ENCODE measurements at regions not wholly inside any gene's neighbourhood (a gene's known extent, or its start where the extent isn't known, plus 50 kb on each side); places are given as distances from the start of the nearest gene placed in this dataset.

DNA sequence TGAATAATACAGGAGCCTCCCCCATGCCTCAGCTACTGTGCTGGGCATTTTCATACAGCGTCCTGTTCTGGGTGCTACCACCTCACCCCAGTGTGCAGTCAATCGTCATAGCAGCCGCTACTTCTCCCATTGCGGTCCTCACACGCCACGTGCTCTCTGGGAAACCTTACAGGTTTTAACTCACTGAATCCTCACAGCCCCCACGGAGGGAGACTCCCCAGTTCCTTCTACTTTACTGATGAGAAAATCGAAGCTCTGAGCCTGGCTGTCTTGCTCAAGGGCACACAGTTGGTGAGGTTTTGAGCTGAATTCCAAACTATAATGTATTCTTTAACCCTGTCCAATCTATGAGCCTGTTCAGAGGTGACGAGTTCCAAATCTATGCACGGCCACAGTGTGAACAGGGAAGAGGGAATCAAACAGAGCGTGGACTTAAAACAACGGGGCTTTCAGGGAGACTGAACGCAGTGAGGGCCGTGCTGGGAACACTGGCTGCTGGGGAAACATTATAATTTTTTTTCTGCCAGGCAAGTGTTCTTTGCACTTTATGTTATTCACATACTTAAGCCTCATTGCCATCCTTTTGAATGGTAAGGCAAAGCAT lies 421.5 kb downstream of the BRD1 start:
- Histone ChIP-seq H3K36me3 (ENCODE audit: control insufficient read depth, low read length) (no peaks in the 10 kb centered on the region), H3K79me2 (ENCODE audit: control insufficient read depth, low read length) (no peaks in the 10 kb centered on the region), H3K4me2 (ENCODE audit: low read length) (no peak overlapping the region), H4K20me1 (ENCODE audit: control insufficient read depth, insufficient read depth, low read depth, low read length) (no peaks in the 10 kb centered on the region), H3F3A (ENCODE audit: control insufficient read depth, insufficient read depth) (0 out of 2 replicates have a peak, but pooled peaks cover 4% of the 10 kb centered on the region), H3K4me1 (ENCODE audit: control insufficient read depth, low read length) (peaks cover 12% of the 10 kb centered on the region), H3K4me3 (ENCODE audit: low read length) (no peak overlapping the region), H3K27ac (ENCODE audit: low read depth, low read length) (no peak overlapping the region), H3K27me3 (ENCODE audit: control insufficient read depth, low read length) (no peaks in the 10 kb centered on the region), H3K9me2 (replicated peaks; ENCODE audit: control insufficient read depth, low read length) (no peaks in the 10 kb centered on the region), H3K9me3 (ENCODE audit: control insufficient read depth, insufficient read depth, low read length) (peaks cover 3% of the 10 kb centered on the region; the same call in 1 of the 2 replicates)
- no peak for TF ChIP-seq EZH2phosphoT487 (IDR thresholded peaks at IDR 0.05; ENCODE audit: borderline replicate concordance, low read length)
- TF ChIP-seq, protein P1, sequence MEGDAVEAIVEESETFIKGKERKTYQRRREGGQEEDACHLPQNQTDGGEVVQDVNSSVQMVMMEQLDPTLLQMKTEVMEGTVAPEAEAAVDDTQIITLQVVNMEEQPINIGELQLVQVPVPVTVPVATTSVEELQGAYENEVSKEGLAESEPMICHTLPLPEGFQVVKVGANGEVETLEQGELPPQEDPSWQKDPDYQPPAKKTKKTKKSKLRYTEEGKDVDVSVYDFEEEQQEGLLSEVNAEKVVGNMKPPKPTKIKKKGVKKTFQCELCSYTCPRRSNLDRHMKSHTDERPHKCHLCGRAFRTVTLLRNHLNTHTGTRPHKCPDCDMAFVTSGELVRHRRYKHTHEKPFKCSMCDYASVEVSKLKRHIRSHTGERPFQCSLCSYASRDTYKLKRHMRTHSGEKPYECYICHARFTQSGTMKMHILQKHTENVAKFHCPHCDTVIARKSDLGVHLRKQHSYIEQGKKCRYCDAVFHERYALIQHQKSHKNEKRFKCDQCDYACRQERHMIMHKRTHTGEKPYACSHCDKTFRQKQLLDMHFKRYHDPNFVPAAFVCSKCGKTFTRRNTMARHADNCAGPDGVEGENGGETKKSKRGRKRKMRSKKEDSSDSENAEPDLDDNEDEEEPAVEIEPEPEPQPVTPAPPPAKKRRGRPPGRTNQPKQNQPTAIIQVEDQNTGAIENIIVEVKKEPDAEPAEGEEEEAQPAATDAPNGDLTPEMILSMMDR (IDR thresholded peaks at IDR 0.05; ENCODE audit: low read depth, low read length, poor library complexity, severe bottlenecking), result no peak

DNA sequence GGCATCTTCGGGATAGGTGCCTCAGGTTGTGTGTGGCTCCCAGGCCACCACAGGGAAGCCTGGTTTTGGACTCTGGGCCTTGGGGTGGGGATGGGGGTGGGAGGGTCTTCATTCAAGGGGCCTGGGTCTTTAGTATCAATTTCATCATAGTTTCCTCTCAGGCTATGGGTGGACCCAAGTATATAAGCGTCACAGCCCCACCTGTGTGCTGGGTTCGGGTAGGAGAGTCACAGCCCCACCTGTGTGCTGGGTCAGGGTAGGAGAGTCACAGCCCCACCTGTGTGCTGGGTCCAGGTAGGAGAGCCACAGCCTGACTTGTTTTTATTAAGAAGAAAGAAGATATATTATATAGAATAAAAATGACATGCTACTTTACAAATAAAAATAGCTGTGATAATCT lies 422.1 kb downstream of the BRD1 start:
- Histone ChIP-seq H3K79me2 (ENCODE audit: control insufficient read depth, low read length) (no peaks in the 10 kb centered on the region), H3K4me2 (ENCODE audit: low read length) (no peak overlapping the region), H3K9me3 (ENCODE audit: control insufficient read depth, insufficient read depth, low read length) (peaks cover 3% of the 10 kb centered on the region; the same call in 1 of the 2 replicates), H3K4me3 (ENCODE audit: low read length) (no peak overlapping the region), H3K36me3 (ENCODE audit: control insufficient read depth, low read length) (no peaks in the 10 kb centered on the region), H3K9me2 (replicated peaks; ENCODE audit: control insufficient read depth, low read length) (no peaks in the 10 kb centered on the region), H3K4me1 (ENCODE audit: control insufficient read depth, low read length) (peaks cover 12% of the 10 kb centered on the region), H3F3A (ENCODE audit: control insufficient read depth, insufficient read depth) (0 out of 2 replicates have a peak, but pooled peaks cover 4% of the 10 kb centered on the region), H4K20me1 (ENCODE audit: control insufficient read depth, insufficient read depth, low read depth, low read length) (no peaks in the 10 kb centered on the region), H3K27ac (ENCODE audit: low read depth, low read length) (no peak overlapping the region), H3K27me3 (ENCODE audit: control insufficient read depth, low read length) (no peaks in the 10 kb centered on the region)
- TF ChIP-seq, protein P1 (IDR thresholded peaks at IDR 0.05; ENCODE audit: low read depth, low read length, poor library complexity, severe bottlenecking), result no peak
- TF ChIP-seq EZH2phosphoT487 (IDR thresholded peaks at IDR 0.05; ENCODE audit: borderline replicate concordance, low read length), result no peak

- TF ChIP-seq, protein P1 (IDR thresholded peaks at IDR 0.05; ENCODE audit: low read depth, low read length, poor library complexity, severe bottlenecking), result no peak
- no peak for TF ChIP-seq EZH2phosphoT487 (IDR thresholded peaks at IDR 0.05; ENCODE audit: borderline replicate concordance, low read length)
- Histone ChIP-seq H3K9me2 (replicated peaks; ENCODE audit: control insufficient read depth, low read length) (no peaks in the 10 kb centered on the region), H3K27me3 (ENCODE audit: control insufficient read depth, low read length) (no peaks in the 10 kb centered on the region)
Observed at GRCh38 chr22:49404576-49405241, 423.0 kb downstream of the BRD1 start.

More at GRCh38 chr22:49404576-49405241, 423.0 kb downstream of the BRD1 start:
- Histone ChIP-seq H3K4me2 (ENCODE audit: low read length) (no peak overlapping the region), H3K4me1 (ENCODE audit: control insufficient read depth, low read length) (peaks cover 12% of the 10 kb centered on the region), H3K36me3 (ENCODE audit: control insufficient read depth, low read length) (no peaks in the 10 kb centered on the region), H3K27ac (ENCODE audit: low read depth, low read length) (no peak overlapping the region), H3K79me2 (ENCODE audit: control insufficient read depth, low read length) (no peaks in the 10 kb centered on the region), H3K9me3 (ENCODE audit: control insufficient read depth, insufficient read depth, low read length) (peaks cover 3% of the 10 kb centered on the region; the same call in 1 of the 2 replicates), H4K20me1 (ENCODE audit: control insufficient read depth, insufficient read depth, low read depth, low read length) (no peaks in the 10 kb centered on the region), H3F3A (ENCODE audit: control insufficient read depth, insufficient read depth) (0 out of 2 replicates have a peak, but pooled peaks cover 4% of the 10 kb centered on the region), H3K4me3 (ENCODE audit: low read length) (no peak overlapping the region)
